Thymus (tissue), 11 donors: ENCODE measurements at regions not wholly inside any gene's neighbourhood (a gene's known extent, or its start where the extent isn't known, plus 50 kb on each side); places are given as distances from the start of the nearest gene placed in this dataset.

ENCODE experiments used
- DNase-seq, 9 donors: peaks; one replicate each; pipeline ENCODE4 v3.0.0-alpha.2; 2013; ENCODE audit warnings: low spot score in 9 of 9, low read depth in 6 of 9, missing footprints in 1 of 9
- H3K27ac ChIP-seq, 2 donors: one replicate each; pipeline ENCODE4 v1.5.1; 2013; ENCODE audit warnings: control low read depth in 1 of 2, low read depth in 1 of 2, low read length in 1 of 2, mild to moderate bottlenecking in 1 of 2, moderate library complexity in 1 of 2
- H3K27me3 ChIP-seq, 2 donors: one replicate each; pipeline ENCODE4 v1.5.1; 2013; ENCODE audit warnings: low read length in 1 of 2; ENCODE audit not compliant: control insufficient read depth in 2 of 2, insufficient read depth in 1 of 2
- H3K36me3 ChIP-seq, 2 donors: one replicate each; pipeline ENCODE4 v1.5.1; 2013; ENCODE audit warnings: low read length in 1 of 2, mild to moderate bottlenecking in 1 of 2, moderate library complexity in 1 of 2; ENCODE audit not compliant: control insufficient read depth in 2 of 2, insufficient read depth in 2 of 2
- H3K4me1 ChIP-seq, 2 donors: one replicate each; pipeline ENCODE4 v1.5.1; 2013; ENCODE audit warnings: low read length in 2 of 2; ENCODE audit not compliant: control insufficient read depth in 2 of 2, insufficient read depth in 2 of 2
- H3K4me3 ChIP-seq, 2 donors: one replicate each; pipeline ENCODE4 v1.5.1; 2013; ENCODE audit warnings: low read length in 2 of 2, control low read depth in 1 of 2, mild to moderate bottlenecking in 1 of 2
- H3K9me3 ChIP-seq, 2 donors: one replicate each; pipeline ENCODE4 v1.5.1; 2013; ENCODE audit warnings: low read length in 1 of 2, mild to moderate bottlenecking in 1 of 2; ENCODE audit not compliant: control insufficient read depth in 2 of 2, insufficient read depth in 1 of 2
- WGBS: extraction: QIAGEN DNeasy Blood & Tissue Kit; methylation state at CpG from one replicate; pipeline ENCODE4 v1.1.7; 2013; 5-methylcytosine and 5-hydroxymethylcytosine counted together
- donor health status: healthy.

GRCh38 chr2:155379494-155379893 is 681.0 kb downstream of the KCNJ3 start:
- no peaks in the 10 kb centered on the region for H3K9me3 ChIP-seq
- no peak overlapping the region for H3K4me3 ChIP-seq
- no peak overlapping the region for H3K27ac ChIP-seq
- no peaks in the 10 kb centered on the region for H3K36me3 ChIP-seq
- H3K27me3 ChIP-seq = no peaks in the 10 kb centered on the region
- no peaks in the 10 kb centered on the region for H3K4me1 ChIP-seq
- WGBS = 55% methylated on average over 2 of the region's 2 CpGs
- no peak for DNase-seq

- H3K36me3 ChIP-seq = no peaks in the 10 kb centered on the region
- no peak overlapping the region for H3K27ac ChIP-seq
- H3K4me3 ChIP-seq = no peak overlapping the region
- H3K9me3 ChIP-seq = no peaks in the 10 kb centered on the region
- DNase-seq = no peak
- H3K27me3 ChIP-seq = no peaks in the 10 kb centered on the region
- 89% methylated on average over 1 of the region's 1 CpG for WGBS
- no peaks in the 10 kb centered on the region for H3K4me1 ChIP-seq
Measured at GRCh38 chr2:155377931-155378444, 679.5 kb downstream of the KCNJ3 start.

GRCh38 chr2:155377266-155377680 is 678.8 kb downstream of the KCNJ3 start:
- Histone ChIP-seq H3K36me3 (no peaks in the 10 kb centered on the region), H3K9me3 (no peaks in the 10 kb centered on the region), H3K4me3 (no peak overlapping the region), H3K27me3 (no peaks in the 10 kb centered on the region), H3K4me1 (no peaks in the 10 kb centered on the region), H3K27ac (no peak overlapping the region)
- DNase-seq = peak in 1 of 9 donors; percentile 5
- WGBS = 72% methylated on average over 5 of the region's 5 CpGs

GRCh38 chr2:155372969-155373368 is 674.5 kb downstream of the KCNJ3 start:
- H3K27me3 ChIP-seq = no peaks in the 10 kb centered on the region
- DNase-seq = no peak
- no peaks in the 10 kb centered on the region for H3K4me1 ChIP-seq
- 11% methylated on average over 2 of the region's 2 CpGs for WGBS
- H3K4me3 ChIP-seq = no peak overlapping the region
- no peaks in the 10 kb centered on the region for H3K9me3 ChIP-seq
- no peak overlapping the region for H3K27ac ChIP-seq
- H3K36me3 ChIP-seq = no peaks in the 10 kb centered on the region

GRCh38 chr2:155368934-155369333 is 670.4 kb downstream of the KCNJ3 start:
- H3K4me3 ChIP-seq = no peak overlapping the region
- DNase-seq = peak in 1 of 9 donors; percentile 1
- no peaks in the 10 kb centered on the region for H3K36me3 ChIP-seq
- H3K27ac ChIP-seq = no peak overlapping the region
- H3K27me3 ChIP-seq = no peaks in the 10 kb centered on the region
- WGBS = 72% methylated on average over 1 of the region's 1 CpG
- no peaks in the 10 kb centered on the region for H3K4me1 ChIP-seq
- H3K9me3 ChIP-seq = no peaks in the 10 kb centered on the region

GRCh38 chr2:155364766-155365165 is 666.3 kb downstream of the KCNJ3 start:
- H3K27me3 ChIP-seq = no peaks in the 10 kb centered on the region
- H3K36me3 ChIP-seq = no peaks in the 10 kb centered on the region
- H3K9me3 ChIP-seq = no peaks in the 10 kb centered on the region
- H3K4me3 ChIP-seq = no peak overlapping the region
- DNase-seq = no peak
- 94% methylated on average over 3 of the region's 3 CpGs for WGBS
- no peak overlapping the region for H3K27ac ChIP-seq
- no peaks in the 10 kb centered on the region for H3K4me1 ChIP-seq

GRCh38 chr2:155363349-155363888 is 664.9 kb downstream of the KCNJ3 start:
- WGBS = 94% methylated on average over 8 of the region's 8 CpGs
- no peaks in the 10 kb centered on the region for H3K36me3 ChIP-seq
- H3K4me1 ChIP-seq = no peaks in the 10 kb centered on the region
- no peaks in the 10 kb centered on the region for H3K27me3 ChIP-seq
- H3K9me3 ChIP-seq = no peaks in the 10 kb centered on the region
- no peak for DNase-seq
- H3K27ac ChIP-seq = no peak overlapping the region
- no peak overlapping the region for H3K4me3 ChIP-seq

- no peaks in the 10 kb centered on the region for H3K9me3 ChIP-seq
- H3K36me3 ChIP-seq = no peaks in the 10 kb centered on the region
- no peak overlapping the region for H3K27ac ChIP-seq
- no peaks in the 10 kb centered on the region for H3K4me1 ChIP-seq
- H3K27me3 ChIP-seq = no peaks in the 10 kb centered on the region
- DNase-seq = no peak
- WGBS = 82% methylated on average over 1 of the region's 1 CpG
- H3K4me3 ChIP-seq = no peak overlapping the region
Measured at GRCh38 chr2:155357172-155357571, 658.7 kb downstream of the KCNJ3 start.

- DNase-seq = no peak
- 93% methylated on average over 1 of the region's 1 CpG for WGBS
- no peaks in the 10 kb centered on the region for H3K36me3 ChIP-seq
- no peaks in the 10 kb centered on the region for H3K27me3 ChIP-seq
- no peak overlapping the region for H3K27ac ChIP-seq
- H3K9me3 ChIP-seq = no peaks in the 10 kb centered on the region
- no peak overlapping the region for H3K4me3 ChIP-seq
- H3K4me1 ChIP-seq = no peaks in the 10 kb centered on the region
Measured at GRCh38 chr2:155356250-155356649, 657.8 kb downstream of the KCNJ3 start.
